Loucy (cell line): ENCODE measurements at regions not wholly inside any gene's neighbourhood (a gene's known extent, or its start where the extent isn't known, plus 50 kb on each side); places are given as distances from the start of the nearest gene placed in this dataset.

Experiments used
- H2AFZ ChIP-seq: fragments of 200-600 bp; sonication (generic); 2 replicates; pipeline ENCODE4 v1.6.0; 2016; ENCODE audit warnings: antibody characterized with exemption, mild to moderate bottlenecking, low read length, moderate library complexity
- H3F3A ChIP-seq: fragments of 200-600 bp; 2 replicates; pipeline ENCODE4 v1.6.0; 2016; ENCODE audit warnings: antibody characterized with exemption, low read depth, mild to moderate bottlenecking
- H3K27me3 ChIP-seq: fragments of 200-600 bp; sonication (generic); 2 replicates; pipeline ENCODE4 v1.6.1; 2014; ENCODE audit warnings: low read length, mild to moderate bottlenecking; ENCODE audit not compliant: insufficient read depth, poor library complexity, severe bottlenecking
- H3K36me3 ChIP-seq: fragments of 200-600 bp; sonication (generic); 2 replicates; pipeline ENCODE4 v1.6.1; 2016; ENCODE audit warnings: low read length; ENCODE audit not compliant: insufficient read depth
- H3K4me1 ChIP-seq: fragments of 200-600 bp; sonication (generic); 2 replicates; pipeline ENCODE4 v1.5.1; 2014; ENCODE audit warnings: low read length, mild to moderate bottlenecking; ENCODE audit not compliant: insufficient read depth, poor library complexity, severe bottlenecking
- H3K4me2 ChIP-seq: fragments of 200-600 bp; sonication (generic); 2 replicates; pipeline ENCODE4 v1.6.0; 2014; ENCODE audit warnings: antibody characterized with exemption, low read length, low read depth, mild to moderate bottlenecking; ENCODE audit not compliant: poor library complexity, severe bottlenecking
- H3K4me3 ChIP-seq: fragments of 200-600 bp; sonication (generic); 2 replicates; pipeline ENCODE4 v1.5.1; 2014; ENCODE audit warnings: low read length, mild to moderate bottlenecking, mixed read lengths; ENCODE audit not compliant: poor library complexity, severe bottlenecking
- H3K79me2 ChIP-seq: fragments of 200-600 bp; sonication (generic); 2 replicates; pipeline ENCODE4 v1.6.1; 2014; ENCODE audit warnings: low read length; ENCODE audit not compliant: insufficient read depth
- H3K9ac ChIP-seq: fragments of 200-600 bp; sonication (generic); 2 replicates; pipeline ENCODE4 v1.6.0; 2014; ENCODE audit warnings: mild to moderate bottlenecking, low read depth, low read length, moderate library complexity; ENCODE audit not compliant: poor library complexity, severe bottlenecking
- H3K9me2 ChIP-seq: fragments of 200-600 bp; sonication (generic); replicated peaks from 2 replicates; pipeline ENCODE4 v1.6.1; 2016; ENCODE audit warnings: low read depth, low read length, mixed read lengths
- H3K9me3 ChIP-seq: fragments of 200-600 bp; sonication (generic); 2 replicates; pipeline ENCODE4 v1.6.1; 2014; ENCODE audit warnings: mild to moderate bottlenecking, antibody characterized with exemption, low read length, low read depth; ENCODE audit not compliant: insufficient read depth
- H4K20me1 ChIP-seq: fragments of 200-600 bp; sonication (generic); 2 replicates; pipeline ENCODE4 v1.6.0; 2014; ENCODE audit warnings: antibody characterized with exemption, low read length, mild to moderate bottlenecking; ENCODE audit not compliant: insufficient read depth, poor library complexity, severe bottlenecking
- EZH2phosphoT487 ChIP-seq: fragments of 200-600 bp; IDR thresholded peaks from 2 replicates; pipeline ENCODE4 v1.6.1; 2018; ENCODE audit warnings: antibody characterized with exemption, mild to moderate bottlenecking, moderate library complexity, borderline replicate concordance
- TF ChIP-seq, protein P1 (sequence below): fragments of 200-600 bp; sonication (generic); conservative IDR thresholded peaks from 2 replicates; pipeline ENCODE4 v1.5.1; 2014; ENCODE audit warnings: mild to moderate bottlenecking, antibody characterized with exemption, low read length

- no peaks in the 10 kb centered on the region for H3K27me3 ChIP-seq
- no peak overlapping the region for H2AFZ ChIP-seq
- H3K9ac ChIP-seq: no peak overlapping the region
- no peak overlapping the region for H3K4me2 ChIP-seq
- H3K9me2 ChIP-seq: no peaks in the 10 kb centered on the region
- H3K79me2 ChIP-seq: no peaks in the 10 kb centered on the region
- TF ChIP-seq, protein P1, sequence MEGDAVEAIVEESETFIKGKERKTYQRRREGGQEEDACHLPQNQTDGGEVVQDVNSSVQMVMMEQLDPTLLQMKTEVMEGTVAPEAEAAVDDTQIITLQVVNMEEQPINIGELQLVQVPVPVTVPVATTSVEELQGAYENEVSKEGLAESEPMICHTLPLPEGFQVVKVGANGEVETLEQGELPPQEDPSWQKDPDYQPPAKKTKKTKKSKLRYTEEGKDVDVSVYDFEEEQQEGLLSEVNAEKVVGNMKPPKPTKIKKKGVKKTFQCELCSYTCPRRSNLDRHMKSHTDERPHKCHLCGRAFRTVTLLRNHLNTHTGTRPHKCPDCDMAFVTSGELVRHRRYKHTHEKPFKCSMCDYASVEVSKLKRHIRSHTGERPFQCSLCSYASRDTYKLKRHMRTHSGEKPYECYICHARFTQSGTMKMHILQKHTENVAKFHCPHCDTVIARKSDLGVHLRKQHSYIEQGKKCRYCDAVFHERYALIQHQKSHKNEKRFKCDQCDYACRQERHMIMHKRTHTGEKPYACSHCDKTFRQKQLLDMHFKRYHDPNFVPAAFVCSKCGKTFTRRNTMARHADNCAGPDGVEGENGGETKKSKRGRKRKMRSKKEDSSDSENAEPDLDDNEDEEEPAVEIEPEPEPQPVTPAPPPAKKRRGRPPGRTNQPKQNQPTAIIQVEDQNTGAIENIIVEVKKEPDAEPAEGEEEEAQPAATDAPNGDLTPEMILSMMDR: no peak
- no peak for TF ChIP-seq EZH2phosphoT487
- no peaks in the 10 kb centered on the region for H3F3A ChIP-seq
- no peaks in the 10 kb centered on the region for H3K9me3 ChIP-seq
- no peaks in the 10 kb centered on the region for H3K4me1 ChIP-seq
- no peaks in the 10 kb centered on the region for H3K36me3 ChIP-seq
- H4K20me1 ChIP-seq: no peaks in the 10 kb centered on the region
- H3K4me3 ChIP-seq: no peak overlapping the region
Measured at GRCh38 chr2:188675391-188676009, 298.7 kb upstream of the COL3A1 start.

- Histone ChIP-seq H3K9me3 (no peaks in the 10 kb centered on the region), H3K9ac (no peak overlapping the region), H4K20me1 (no peaks in the 10 kb centered on the region), H3K4me2 (no peak overlapping the region), H3K36me3 (no peaks in the 10 kb centered on the region), H3F3A (no peaks in the 10 kb centered on the region), H3K27me3 (no peaks in the 10 kb centered on the region), H3K4me3 (no peak overlapping the region), H3K9me2 (no peaks in the 10 kb centered on the region), H2AFZ (no peak overlapping the region), H3K79me2 (no peaks in the 10 kb centered on the region), H3K4me1 (no peaks in the 10 kb centered on the region)
- TF ChIP-seq, protein P1: no peak
- TF ChIP-seq EZH2phosphoT487: no peak
Measured at GRCh38 chr2:188676010-188676400, 298.2 kb upstream of the COL3A1 start.

DNA sequence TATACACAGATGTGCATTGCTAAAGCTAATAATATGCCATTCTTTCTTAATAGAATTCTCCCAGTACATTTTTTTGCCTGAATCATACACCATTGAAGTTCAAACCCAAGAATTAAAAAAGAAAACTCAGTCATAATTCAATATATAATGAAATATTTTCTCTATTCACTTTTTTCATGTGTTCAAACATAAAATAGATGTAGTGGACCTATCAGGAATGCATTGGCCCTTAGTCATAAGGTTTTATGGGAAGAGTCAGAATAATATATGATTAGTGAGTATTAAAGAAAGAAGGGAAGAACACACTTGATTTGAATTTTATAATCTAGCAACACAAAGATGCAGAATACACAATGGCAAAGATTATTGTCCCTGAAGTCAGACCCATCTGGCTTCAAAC, 297.0 kb upstream of the COL3A1 start:
- H3K79me2 ChIP-seq: no peaks in the 10 kb centered on the region
- TF ChIP-seq, protein P1: no peak
- TF ChIP-seq EZH2phosphoT487: no peak
- no peak overlapping the region for H3K4me2 ChIP-seq

More for the DNA sequence above, 297.0 kb upstream of the COL3A1 start:
- no peaks in the 10 kb centered on the region for H4K20me1 ChIP-seq
- no peaks in the 10 kb centered on the region for H3K4me1 ChIP-seq
- no peak overlapping the region for H3K9ac ChIP-seq
- H3K27me3 ChIP-seq: no peaks in the 10 kb centered on the region
- no peaks in the 10 kb centered on the region for H3K9me2 ChIP-seq
- no peaks in the 10 kb centered on the region for H3F3A ChIP-seq
- no peaks in the 10 kb centered on the region for H3K36me3 ChIP-seq
- H3K4me3 ChIP-seq: no peak overlapping the region
- no peaks in the 10 kb centered on the region for H3K9me3 ChIP-seq
- H2AFZ ChIP-seq: no peak overlapping the region
